K562 (cell line): ENCODE measurements at regions not wholly inside any gene's neighbourhood (a gene's known extent, or its start where the extent isn't known, plus 50 kb on each side); places are given as distances from the start of the nearest gene placed in this dataset.

Experiments used
- BRF1 ChIP-seq: IDR thresholded peaks from 3 replicates; pipeline ENCODE4 v1.6.1; 2011; ENCODE audit warnings: borderline replicate concordance, mild to moderate bottlenecking; ENCODE audit not compliant: insufficient read length; ENCODE audit errors: extremely low read depth
- IRF9 ChIP-seq: fragments of 450-650 bp; IDR thresholded peaks from 2 replicates; pipeline ENCODE4 v1.6.1; 2016; ENCODE audit warnings: missing biosample characterization, missing genetic modification characterization
- KAT8 ChIP-seq: fragments of 450-650 bp; IDR thresholded peaks from 2 replicates; pipeline ENCODE4 v1.6.1; 2016; ENCODE audit warnings: low read depth, mild to moderate bottlenecking
- LARP7 ChIP-seq: fragments of 450-650 bp; IDR thresholded peaks from 2 replicates; pipeline ENCODE4 v1.6.1; 2016
- MNT ChIP-seq, 2 experiments: fragments of 450-650 bp; conservative IDR thresholded peaks; 2 replicates each; pipeline ENCODE4 v1.6.1; 2017; ENCODE audit warnings: mild to moderate bottlenecking in 2 of 2, moderate library complexity in 2 of 2
- RCOR1 ChIP-seq, 2 experiments: IDR thresholded peaks; 2 replicates each; pipeline ENCODE4 v1.6.1; 2012; ENCODE audit warnings: low read depth in 2 of 2, low read length in 2 of 2, borderline replicate concordance in 1 of 2, improper control_type of control experiment in 1 of 2
- SUPT5H ChIP-seq: fragments of 450-650 bp; IDR thresholded peaks from 2 replicates; pipeline ENCODE4 v1.6.1; 2016
- ZFP36 ChIP-seq: fragments of 150-350 bp; IDR thresholded peaks from 2 replicates; pipeline ENCODE4 v1.6.1; 2018; ENCODE audit warnings: low read length, low read depth; ENCODE audit not compliant: partially characterized antibody
- ZNF512 ChIP-seq: IDR thresholded peaks from 2 replicates; pipeline ENCODE4 v1.6.1; 2016; ENCODE audit warnings: missing genetic modification characterization, missing compliant biosample characterization

- TF ChIP-seq MNT (conservative IDR thresholded peaks at IDR 0.05) (no peak), LARP7 (no peak), SUPT5H (no peak), BRF1 (no peak), ZFP36 (no peak), ZNF512 (tag) (no peak), KAT8 (no peak), RCOR1 (IDR thresholded peaks at IDR 0.05; ENCODE audit: borderline replicate concordance in 1 of 2, low read depth in 2 of 2, low read length in 2 of 2) (no peak), IRF9 (tag) (no peak)
Observed at GRCh38 chr20:7226156-7226555, 458.7 kb downstream of the BMP2 start (continued).
